ENCODE measurements at regions not wholly inside any gene's neighbourhood (a gene's known extent, or its start where the extent isn't known, plus 50 kb on each side); places are given as distances from the start of the nearest gene placed in this dataset.

DNA sequence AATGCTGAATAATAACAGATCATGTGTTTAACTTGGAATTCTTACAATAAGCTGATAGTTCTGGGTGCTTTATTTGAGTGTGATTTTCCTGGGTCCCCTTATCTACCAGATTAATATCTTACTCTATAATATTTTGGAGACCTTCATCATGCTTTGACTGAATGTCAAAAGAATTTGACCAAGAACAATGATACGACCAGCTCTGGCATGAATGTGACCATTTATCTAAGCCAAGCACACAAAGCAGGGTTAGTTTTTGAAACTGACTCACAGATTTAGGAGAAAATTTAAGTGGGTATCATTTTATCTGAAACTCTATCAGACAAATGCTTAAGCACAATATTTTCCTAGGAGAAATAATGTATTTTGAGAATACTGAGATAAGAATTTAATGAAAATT, 677.0 kb downstream of the NYAP2 start:
- TF ChIP-seq POLR2AphosphoS5 (IDR thresholded peaks at IDR 0.05; ENCODE audit: low read depth, low read length) (no peak), POLR2A (IDR thresholded peaks at IDR 0.05; ENCODE audit: low read depth, low read length) (no peak), TAF1 (IDR thresholded peaks at IDR 0.05; ENCODE audit: low read depth, low read length) (no peak), SPI1 (IDR thresholded peaks at IDR 0.05; ENCODE audit: low read depth, low read length) (no peak)
